ENCODE measurements at regions not wholly inside any gene's neighbourhood (a gene's known extent, or its start where the extent isn't known, plus 50 kb on each side); places are given as distances from the start of the nearest gene placed in this dataset.
"Not testable (repeated sequence)": the region's sequence is repeated elsewhere in the genome, so short reads cannot be mapped to it uniquely, and the experiment has no call there.

DNA sequence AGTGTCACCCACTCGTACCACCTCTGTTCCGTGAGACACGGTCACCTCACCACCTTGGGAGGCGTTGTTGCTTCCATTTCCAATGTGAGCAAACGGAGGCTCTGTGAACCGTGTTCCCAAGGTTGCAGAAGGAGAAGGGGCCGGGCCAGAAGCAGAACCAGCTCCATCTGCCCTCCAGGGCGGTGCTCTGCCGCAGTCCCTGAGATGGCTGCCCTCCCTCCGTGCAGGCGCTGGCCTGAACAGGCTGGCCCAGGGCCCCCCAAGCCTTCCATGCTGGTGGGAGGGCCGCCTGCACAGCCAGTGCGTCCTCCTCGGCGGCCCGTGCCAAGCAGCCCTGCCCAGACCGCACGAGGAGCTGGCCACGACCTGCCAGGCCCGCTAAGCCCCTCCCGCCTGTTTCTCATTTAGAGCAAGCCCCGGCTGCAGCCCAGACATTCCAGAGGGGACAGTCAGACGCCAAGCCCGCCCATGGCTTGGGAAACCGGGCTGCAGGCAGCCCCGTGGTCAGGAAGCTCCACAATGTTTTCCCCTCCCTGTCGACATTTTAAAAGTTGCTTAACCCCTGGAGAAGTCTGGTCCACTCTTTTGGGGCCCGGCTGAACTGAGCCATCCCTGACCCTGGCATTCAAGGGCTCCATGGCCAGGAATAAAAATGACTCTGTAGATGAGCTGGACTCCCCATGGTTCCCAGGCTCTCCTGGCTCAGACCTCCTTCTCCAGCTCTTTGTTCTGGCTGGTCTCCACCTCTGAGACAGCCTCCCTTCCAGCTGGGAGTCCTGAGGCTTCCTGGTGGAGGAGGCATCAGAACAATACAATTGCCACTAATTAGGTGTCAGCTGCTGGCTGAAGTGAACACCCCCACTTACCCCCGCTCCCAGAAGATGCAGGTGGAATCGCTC lies 236.0 kb downstream of the BCL11B start:
- H3K9ac ChIP-seq (ENCODE audit: low read depth in 1 of 3, low read length in 3 of 3), result peak overlapping the region in 2 of 3 donors; percentile 65 to 66
- H3K27me3 ChIP-seq (ENCODE audit: control insufficient read depth in 3 of 3, insufficient read depth in 3 of 3, low read length in 3 of 3), result peaks cover 0 to 8% (median 7%) of the 10 kb centered on the region in 3 donors
- peak overlapping the region; percentile 47 for H3K27ac ChIP-seq (ENCODE audit: low read depth, low read length)
- H3K4me3 ChIP-seq (ENCODE audit: low read length in 3 of 3), result peak overlapping the region; percentile 51 to 60 (median 59)
- no peaks in the 10 kb centered on the region for H3K36me3 ChIP-seq (ENCODE audit: control insufficient read depth in 3 of 3, insufficient read depth in 3 of 3, low read length in 3 of 3)
- no peaks in the 10 kb centered on the region for H3K9me3 ChIP-seq (ENCODE audit: control insufficient read depth in 3 of 3, low read length in 3 of 3)
- peaks cover 11 to 16% (median 15%) of the 10 kb centered on the region in 3 donors for H3K4me1 ChIP-seq (ENCODE audit: control insufficient read depth in 3 of 3, insufficient read depth in 3 of 3, low read length in 3 of 3)

DNA sequence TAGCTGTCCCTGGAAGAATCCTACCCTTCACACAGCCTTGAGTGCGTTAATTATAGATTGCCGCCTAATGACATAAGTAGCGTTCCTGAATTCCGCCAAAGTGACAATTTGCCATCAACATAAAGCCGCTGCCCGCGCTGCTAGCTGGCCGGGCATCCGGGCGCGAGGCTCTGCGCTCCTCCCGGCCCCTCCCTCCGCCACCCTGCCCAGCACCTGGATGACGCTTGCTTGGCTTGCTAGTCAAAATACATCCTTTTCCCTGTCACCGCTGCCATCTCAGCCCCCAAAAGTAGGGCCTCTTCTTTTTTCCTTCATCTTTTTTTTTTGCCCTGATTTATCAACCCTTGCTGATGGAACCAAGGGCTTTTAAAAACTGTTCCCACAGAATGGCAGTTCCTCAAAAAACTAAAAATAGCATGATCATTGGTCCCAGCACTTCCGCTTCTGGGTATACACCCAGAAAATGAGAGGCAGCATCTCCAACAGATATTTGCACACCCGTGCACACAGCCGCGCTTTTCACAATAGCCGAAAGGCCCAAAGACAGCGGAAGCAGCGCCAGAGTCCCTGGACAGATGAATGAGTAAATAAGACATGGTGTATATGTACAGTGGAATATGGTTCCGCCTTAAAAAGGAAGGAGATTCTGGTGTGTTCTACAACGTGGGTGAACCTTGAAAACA lies 235.2 kb downstream of the BCL11B start:
- Histone ChIP-seq H3K36me3 (ENCODE audit: control insufficient read depth in 3 of 3, insufficient read depth in 3 of 3, low read length in 3 of 3) (no peaks in the 10 kb centered on the region), H3K4me1 (ENCODE audit: control insufficient read depth in 3 of 3, insufficient read depth in 3 of 3, low read length in 3 of 3) (peaks cover 11 to 16% (median 15%) of the 10 kb centered on the region in 3 donors), H3K9me3 (ENCODE audit: control insufficient read depth in 3 of 3, low read length in 3 of 3) (no peaks in the 10 kb centered on the region), H3K27ac (ENCODE audit: low read depth, low read length) (peak overlapping the region; percentile 47), H3K9ac (ENCODE audit: low read depth in 1 of 3, low read length in 3 of 3) (peak overlapping the region in 1 of 3 donors; percentile 33), H3K4me3 (ENCODE audit: low read length in 3 of 3) (peak overlapping the region in 1 of 3 donors; percentile 43), H3K27me3 (ENCODE audit: control insufficient read depth in 3 of 3, insufficient read depth in 3 of 3, low read length in 3 of 3) (peaks cover 3 to 14% (median 12%) of the 10 kb centered on the region in 3 donors)

GRCh38 chr14:99037326-99037725 lies 234.7 kb downstream of the BCL11B start:
- not testable (repeated sequence) for H3K27ac ChIP-seq (ENCODE audit: low read depth, low read length); H3K4me3 ChIP-seq (ENCODE audit: low read length in 3 of 3); H3K9me3 ChIP-seq (ENCODE audit: control insufficient read depth in 3 of 3, low read length in 3 of 3); H3K9ac ChIP-seq (ENCODE audit: low read depth in 1 of 3, low read length in 3 of 3); H3K36me3 ChIP-seq (ENCODE audit: control insufficient read depth in 3 of 3, insufficient read depth in 3 of 3, low read length in 3 of 3)
- Histone ChIP-seq H3K4me1 (ENCODE audit: control insufficient read depth in 3 of 3, insufficient read depth in 3 of 3, low read length in 3 of 3) (peaks cover 11 to 16% (median 15%) of the 10 kb centered on the region in 3 donors), H3K27me3 (ENCODE audit: control insufficient read depth in 3 of 3, insufficient read depth in 3 of 3, low read length in 3 of 3) (peaks cover 4 to 14% (median 12%) of the 10 kb centered on the region in 3 donors)

DNA sequence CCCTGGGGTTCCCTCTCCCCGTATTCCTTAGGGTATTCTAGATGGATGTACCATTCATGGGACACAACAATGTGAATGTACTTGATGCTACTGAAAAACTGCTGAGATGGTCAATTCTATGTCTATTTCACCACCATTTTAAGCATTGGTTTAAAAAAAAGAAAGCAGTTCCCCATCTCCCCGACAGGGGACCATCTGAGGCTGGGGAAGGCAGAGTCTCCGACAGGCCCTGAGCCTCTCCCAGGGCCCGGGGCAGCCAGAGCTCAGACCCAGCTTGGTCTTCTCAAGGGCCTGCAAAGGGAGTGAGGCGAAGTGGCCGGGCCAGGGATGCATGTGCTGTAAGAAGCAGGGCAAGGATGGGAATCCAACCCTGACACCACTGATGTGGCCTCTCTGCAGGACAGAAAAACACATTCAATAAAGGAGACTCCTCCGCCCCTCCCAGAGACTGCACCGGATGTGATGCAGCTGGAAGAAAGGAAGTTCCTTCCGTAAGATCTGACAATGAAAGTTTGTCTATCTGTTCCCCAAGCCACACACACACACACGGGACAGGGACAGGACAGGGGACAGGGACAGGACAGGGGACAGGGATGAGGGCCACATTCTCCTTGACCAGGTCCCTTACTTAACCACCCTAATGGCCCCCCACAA lies 234.1 kb downstream of the BCL11B start:
- Histone ChIP-seq H3K27me3 (ENCODE audit: control insufficient read depth in 3 of 3, insufficient read depth in 3 of 3, low read length in 3 of 3) (peaks cover 4 to 14% (median 14%) of the 10 kb centered on the region in 3 donors), H3K9me3 (ENCODE audit: control insufficient read depth in 3 of 3, low read length in 3 of 3) (no peaks in the 10 kb centered on the region), H3K36me3 (ENCODE audit: control insufficient read depth in 3 of 3, insufficient read depth in 3 of 3, low read length in 3 of 3) (no peaks in the 10 kb centered on the region), H3K4me3 (ENCODE audit: low read length in 3 of 3) (no peak overlapping the region), H3K27ac (ENCODE audit: low read depth, low read length) (no peak overlapping the region), H3K4me1 (ENCODE audit: control insufficient read depth in 3 of 3, insufficient read depth in 3 of 3, low read length in 3 of 3) (peaks cover 11 to 16% (median 15%) of the 10 kb centered on the region in 3 donors), H3K9ac (ENCODE audit: low read depth in 1 of 3, low read length in 3 of 3) (no peak overlapping the region)

- H3K9ac ChIP-seq (ENCODE audit: low read depth in 1 of 3, low read length in 3 of 3), result no peak overlapping the region
- no peak overlapping the region for H3K27ac ChIP-seq (ENCODE audit: low read depth, low read length)
- no peaks in the 10 kb centered on the region for H3K36me3 ChIP-seq (ENCODE audit: control insufficient read depth in 3 of 3, insufficient read depth in 3 of 3, low read length in 3 of 3)
- no peak overlapping the region for H3K4me3 ChIP-seq (ENCODE audit: low read length in 3 of 3)
- peaks cover 11 to 18% (median 15%) of the 10 kb centered on the region in 3 donors for H3K4me1 ChIP-seq (ENCODE audit: control insufficient read depth in 3 of 3, insufficient read depth in 3 of 3, low read length in 3 of 3)
- H3K27me3 ChIP-seq (ENCODE audit: control insufficient read depth in 3 of 3, insufficient read depth in 3 of 3, low read length in 3 of 3), result peaks cover 4 to 15% (median 14%) of the 10 kb centered on the region in 3 donors
- no peaks in the 10 kb centered on the region for H3K9me3 ChIP-seq (ENCODE audit: control insufficient read depth in 3 of 3, low read length in 3 of 3)
Measured at GRCh38 chr14:99038431-99038820, 233.6 kb downstream of the BCL11B start.

DNA sequence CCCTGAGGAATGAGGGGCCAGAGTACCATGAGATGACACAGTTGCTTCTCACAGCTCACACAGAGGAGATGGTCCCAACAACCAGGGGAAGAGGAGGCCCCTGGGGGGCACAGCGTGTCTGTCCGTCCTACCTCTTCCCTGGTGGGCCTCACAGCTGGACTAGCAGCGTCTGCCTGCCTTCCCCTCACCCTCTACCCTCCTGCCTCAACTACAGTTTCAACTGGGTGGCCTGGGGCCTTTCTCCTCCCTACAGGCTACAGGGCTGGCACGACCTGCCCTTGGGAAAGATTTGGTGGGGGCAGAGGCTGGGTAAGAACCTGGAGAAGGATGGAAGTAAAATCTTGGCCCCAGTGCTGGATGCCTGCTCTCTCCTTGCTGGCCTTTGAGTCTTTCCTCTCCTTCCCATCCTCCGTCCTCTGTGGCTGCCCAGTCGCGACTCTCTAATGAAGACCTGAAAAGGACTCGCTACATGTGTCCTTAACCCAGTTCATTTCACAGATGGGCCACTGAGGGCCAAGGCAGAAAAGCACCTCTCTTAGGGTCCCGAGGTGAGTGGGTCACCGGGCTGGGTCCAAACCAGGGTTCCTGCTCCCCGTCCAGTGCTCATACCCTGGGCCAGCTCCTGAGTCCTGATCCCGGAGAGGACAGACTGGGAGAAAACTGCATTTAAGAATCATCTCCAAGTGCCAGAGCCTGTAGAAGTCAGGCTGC lies 232.5 kb downstream of the BCL11B start:
- H3K4me3 ChIP-seq (ENCODE audit: low read length in 3 of 3), result no peak overlapping the region
- no peak overlapping the region for H3K27ac ChIP-seq (ENCODE audit: low read depth, low read length)
- peaks cover 11 to 18% (median 15%) of the 10 kb centered on the region in 3 donors for H3K4me1 ChIP-seq (ENCODE audit: control insufficient read depth in 3 of 3, insufficient read depth in 3 of 3, low read length in 3 of 3)
- no peaks in the 10 kb centered on the region for H3K36me3 ChIP-seq (ENCODE audit: control insufficient read depth in 3 of 3, insufficient read depth in 3 of 3, low read length in 3 of 3)
- no peaks in the 10 kb centered on the region for H3K9me3 ChIP-seq (ENCODE audit: control insufficient read depth in 3 of 3, low read length in 3 of 3)
- peaks cover 4 to 15% (median 14%) of the 10 kb centered on the region in 3 donors for H3K27me3 ChIP-seq (ENCODE audit: control insufficient read depth in 3 of 3, insufficient read depth in 3 of 3, low read length in 3 of 3)
- H3K9ac ChIP-seq (ENCODE audit: low read depth in 1 of 3, low read length in 3 of 3), result no peak overlapping the region

DNA sequence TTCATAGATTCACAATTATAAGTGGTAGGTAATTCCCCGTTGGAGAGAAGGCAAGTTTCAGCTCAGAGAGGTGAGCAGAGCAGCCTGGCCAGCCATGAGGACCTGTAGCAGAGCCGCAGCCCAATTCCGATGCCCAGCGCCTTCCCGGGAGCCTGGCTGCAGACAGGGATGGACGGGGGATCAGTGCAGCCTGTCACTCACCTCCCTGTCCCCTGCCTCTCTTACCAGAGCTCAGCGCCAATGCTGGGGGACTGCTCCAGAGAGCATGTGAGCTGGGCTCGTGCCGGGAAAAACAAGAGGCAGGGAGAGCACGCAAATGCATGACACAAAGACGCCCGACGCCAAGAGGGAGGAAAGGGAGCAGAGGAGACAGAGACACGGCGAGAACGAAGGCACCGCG lies 231.9 kb downstream of the BCL11B start:
- Histone ChIP-seq H3K27me3 (ENCODE audit: control insufficient read depth in 3 of 3, insufficient read depth in 3 of 3, low read length in 3 of 3) (peaks cover 4 to 14% (median 12%) of the 10 kb centered on the region in 3 donors), H3K27ac (ENCODE audit: low read depth, low read length) (no peak overlapping the region), H3K9ac (ENCODE audit: low read depth in 1 of 3, low read length in 3 of 3) (no peak overlapping the region), H3K4me1 (ENCODE audit: control insufficient read depth in 3 of 3, insufficient read depth in 3 of 3, low read length in 3 of 3) (peaks cover 11 to 17% (median 15%) of the 10 kb centered on the region in 3 donors), H3K9me3 (ENCODE audit: control insufficient read depth in 3 of 3, low read length in 3 of 3) (no peaks in the 10 kb centered on the region), H3K4me3 (ENCODE audit: low read length in 3 of 3) (no peak overlapping the region), H3K36me3 (ENCODE audit: control insufficient read depth in 3 of 3, insufficient read depth in 3 of 3, low read length in 3 of 3) (no peaks in the 10 kb centered on the region)

GRCh38 chr14:99040711-99041110 lies 231.3 kb downstream of the BCL11B start:
- no peaks in the 10 kb centered on the region for H3K36me3 ChIP-seq (ENCODE audit: control insufficient read depth in 3 of 3, insufficient read depth in 3 of 3, low read length in 3 of 3)
- H3K27ac ChIP-seq (ENCODE audit: low read depth, low read length), result no peak overlapping the region
- peaks cover 4 to 14% (median 11%) of the 10 kb centered on the region in 3 donors for H3K27me3 ChIP-seq (ENCODE audit: control insufficient read depth in 3 of 3, insufficient read depth in 3 of 3, low read length in 3 of 3)
- H3K4me3 ChIP-seq (ENCODE audit: low read length in 3 of 3), result no peak overlapping the region
- no peak overlapping the region for H3K9ac ChIP-seq (ENCODE audit: low read depth in 1 of 3, low read length in 3 of 3)
- no peaks in the 10 kb centered on the region for H3K9me3 ChIP-seq (ENCODE audit: control insufficient read depth in 3 of 3, low read length in 3 of 3)
- H3K4me1 ChIP-seq (ENCODE audit: control insufficient read depth in 3 of 3, insufficient read depth in 3 of 3, low read length in 3 of 3), result peaks cover 8 to 12% (median 9%) of the 10 kb centered on the region in 3 donors

GRCh38 chr14:99041141-99041819 lies 230.7 kb downstream of the BCL11B start:
- Histone ChIP-seq H3K27ac (ENCODE audit: low read depth, low read length) (no peak overlapping the region), H3K9me3 (ENCODE audit: control insufficient read depth in 3 of 3, low read length in 3 of 3) (no peaks in the 10 kb centered on the region), H3K36me3 (ENCODE audit: control insufficient read depth in 3 of 3, insufficient read depth in 3 of 3, low read length in 3 of 3) (no peaks in the 10 kb centered on the region), H3K4me3 (ENCODE audit: low read length in 3 of 3) (no peak overlapping the region), H3K27me3 (ENCODE audit: control insufficient read depth in 3 of 3, insufficient read depth in 3 of 3, low read length in 3 of 3) (peaks cover 4 to 14% (median 11%) of the 10 kb centered on the region in 3 donors), H3K4me1 (ENCODE audit: control insufficient read depth in 3 of 3, insufficient read depth in 3 of 3, low read length in 3 of 3) (peaks cover 2 to 6% (median 4%) of the 10 kb centered on the region in 3 donors), H3K9ac (ENCODE audit: low read depth in 1 of 3, low read length in 3 of 3) (no peak overlapping the region)

Data from skeletal muscle tissue (tissue), 3 donors.